Transverse colon (tissue), 4 donors: ENCODE measurements at regions not wholly inside any gene's neighbourhood (a gene's known extent, or its start where the extent isn't known, plus 50 kb on each side); places are given as distances from the start of the nearest gene placed in this dataset.
"Not testable (repeated sequence)": the region's sequence is repeated elsewhere in the genome, so short reads cannot be mapped to it uniquely, and the experiment has no call there.

Source experiments
- DNase-seq: peaks from one replicate; pipeline ENCODE4 v3.0.0-alpha.2; 2019
- H3K27ac ChIP-seq, 4 donors: fragments of 200-600 bp; sonication (generic); 2 replicates each; pipeline ENCODE4 v1.5.1; 2016 to 2018; ENCODE audit warnings: inconsistent platforms in 4 of 4
- H3K27me3 ChIP-seq: fragments of 200-600 bp; sonication (generic); 2 replicates; pipeline ENCODE4 v1.5.1; 2017; ENCODE audit warnings: inconsistent platforms
- H3K36me3 ChIP-seq, 4 donors: fragments of 200-600 bp; sonication (generic); 2 replicates each; pipeline ENCODE4 v1.5.1; 2017 to 2019; ENCODE audit warnings: inconsistent platforms in 4 of 4
- H3K4me1 ChIP-seq, 4 donors: fragments of 200-600 bp; sonication (generic); 2 replicates each; pipeline ENCODE4 v1.5.1; 2017 to 2020; ENCODE audit warnings: inconsistent platforms in 4 of 4
- H3K4me3 ChIP-seq, 4 donors: fragments of 200-600 bp; sonication (generic); 1 replicate in 1 of 4; 2 replicates in 3 of 4; pipeline versions ENCODE4 v1.5.1 to v1.6.1; 2017 to 2019; ENCODE audit warnings: inconsistent platforms in 4 of 4
- H3K9me3 ChIP-seq, 2 donors: fragments of 200-600 bp; sonication (generic); 2 replicates each; pipeline ENCODE4 v1.5.1; 2017 to 2019; ENCODE audit warnings: inconsistent platforms in 2 of 2
- CTCF ChIP-seq, 5 experiments: fragments of 200-600 bp in 3 of 5; fragments of 450-650 bp in 2 of 5; sonication (generic) in 3 of 5; IDR thresholded peaks; 1 replicate in 2 of 5; 2 replicates in 3 of 5; pipeline ENCODE4 v1.5.1; 2016 to 2017; ENCODE audit warnings: antibody characterized with exemption in 5 of 5, inconsistent platforms in 3 of 5, mild to moderate bottlenecking in 2 of 5, moderate library complexity in 1 of 5
- EP300 ChIP-seq: sonication (generic); formaldehyde crosslinking; IDR thresholded peaks from one replicate; pipeline ENCODE4 v1.6.1; 2017; ENCODE audit warnings: antibody characterized with exemption, low read depth
- POLR2A ChIP-seq: fragments of 450-650 bp; IDR thresholded peaks from one replicate; pipeline ENCODE4 v1.6.1; 2016; ENCODE audit warnings: antibody characterized with exemption, mild to moderate bottlenecking, moderate library complexity
- POLR2AphosphoS5 ChIP-seq, 3 donors: sonication (generic); formaldehyde crosslinking; IDR thresholded peaks; one replicate each; pipeline ENCODE4 v1.6.1; 2016; ENCODE audit warnings: antibody characterized with exemption in 3 of 3
- WGBS, 2 donors: methylation state at CpG; one replicate each; pipeline ENCODE4 v1.1.5; 2018; ENCODE audit warnings: low coverage in 1 of 2; 5-methylcytosine and 5-hydroxymethylcytosine counted together
- in situ Hi-C, 4 donors: fragments of 200-750 bp; cut with MboI; loops; one replicate each; pipeline versions ENCODE4 v1.15.0 to v1.15.1; 2017; ENCODE audit warnings: low sequenced_read_pairs in 3 of 4, low pct_ligation_motif_present in 1 of 4, low pct_unique_long_range_greater_than_20kb in 1 of 4
- intact Hi-C: fragments of 100-400 bp; cut with DNase I; formaldehyde crosslinking; loops from one replicate; pipeline ENCODE4 v1.15.1; 2023; ENCODE audit warnings: low total_unique reads

- no peaks in the 10 kb centered on the region for H3K9me3 ChIP-seq
- TF ChIP-seq POLR2A: no peak
- no peak for TF ChIP-seq POLR2AphosphoS5 (IDR thresholded peaks at IDR 0.05)
- no peak for TF ChIP-seq CTCF (IDR thresholded peaks at IDR 0.05)
- no peak for TF ChIP-seq EP300
- H3K4me1 ChIP-seq: no peaks in the 10 kb centered on the region
- intact Hi-C loops (no loop called here), in situ Hi-C loops (no loop called here)
- H3K27me3 ChIP-seq: no peaks in the 10 kb centered on the region
- DNase-seq: no peak
- no peaks in the 10 kb centered on the region for H3K36me3 ChIP-seq
- no peak overlapping the region for H3K4me3 ChIP-seq
- H3K27ac ChIP-seq: no peak overlapping the region
- WGBS, 2 donors: 60 to 83% methylated on average over 1 to 4 of the region's 4 CpGs
These were observed 430.6 kb downstream of the RPS24 start for GRCh38 chr10:78464118-78464855.

- no peak for DNase-seq
- intact Hi-C loops (no loop called here), in situ Hi-C loops (no loop called here)
- TF ChIP-seq POLR2A: no peak
- TF ChIP-seq POLR2AphosphoS5 (IDR thresholded peaks at IDR 0.05): no peak
- no peak for TF ChIP-seq CTCF (IDR thresholded peaks at IDR 0.05)
- TF ChIP-seq EP300: no peak
- H3K9me3 ChIP-seq: no peaks in the 10 kb centered on the region
- H3K27me3 ChIP-seq: no peaks in the 10 kb centered on the region
- H3K27ac ChIP-seq: no peak overlapping the region
- no peak overlapping the region for H3K4me3 ChIP-seq
- no peaks in the 10 kb centered on the region for H3K36me3 ChIP-seq
- 50 to 73% methylated on average over 2 to 13 of the region's 13 CpGs for WGBS, 2 donors
- no peaks in the 10 kb centered on the region for H3K4me1 ChIP-seq
These were observed 431.2 kb downstream of the RPS24 start for GRCh38 chr10:78464856-78465267.

GRCh38 chr10:78465431-78465830 lies 431.8 kb downstream of the RPS24 start:
- no peaks in the 10 kb centered on the region for H3K9me3 ChIP-seq
- in situ Hi-C loops (no loop called here), intact Hi-C loops (no loop called here)
- no peak overlapping the region for H3K4me3 ChIP-seq
- DNase-seq: no peak
- WGBS, 2 donors: 56% methylated on average over 1 of the region's 2 CpGs; no CpG with 5 or more reads in 1 of the 2 donors
- H3K36me3 ChIP-seq: no peaks in the 10 kb centered on the region
- no peak overlapping the region for H3K27ac ChIP-seq
- TF ChIP-seq CTCF (IDR thresholded peaks at IDR 0.05): no peak
- TF ChIP-seq POLR2AphosphoS5 (IDR thresholded peaks at IDR 0.05): no peak
- TF ChIP-seq EP300: no peak
- TF ChIP-seq POLR2A: no peak
- H3K4me1 ChIP-seq: no peaks in the 10 kb centered on the region
- H3K27me3 ChIP-seq: no peaks in the 10 kb centered on the region

GRCh38 chr10:78467496-78468106 lies 433.9 kb downstream of the RPS24 start:
- in situ Hi-C loops (no loop called here), intact Hi-C loops (no loop called here)
- Histone ChIP-seq H3K27me3 (no peaks in the 10 kb centered on the region), H3K9me3 (no peaks in the 10 kb centered on the region), H3K4me1 (peaks cover 0 to 5% (median 1%) of the 10 kb centered on the region in 4 donors), H3K36me3 (no peaks in the 10 kb centered on the region), H3K4me3 (no peak overlapping the region), H3K27ac (no peak overlapping the region)
- WGBS, 2 donors: 86 to 89% methylated on average over 4 to 5 of the region's 7 CpGs
- DNase-seq: no peak
- TF ChIP-seq EP300 (no peak), POLR2AphosphoS5 (IDR thresholded peaks at IDR 0.05) (no peak), POLR2A (no peak), CTCF (IDR thresholded peaks at IDR 0.05) (no peak)

- H3K27me3 ChIP-seq, in situ Hi-C loops, H3K36me3 ChIP-seq, H3K4me3 ChIP-seq, intact Hi-C loops, H3K9me3 ChIP-seq, H3K27ac ChIP-seq, DNase-seq, H3K4me1 ChIP-seq: not testable (repeated sequence)
- WGBS, 2 donors: 96% methylated on average over 17 of the region's 26 CpGs; no CpG with 5 or more reads in 1 of the 2 donors
These were observed 435.1 kb downstream of the RPS24 start for GRCh38 chr10:78468731-78469130.
